Activated CD4-positive, alpha-beta T cell treated with anti-CD3 and anti-CD28 coated beads for 36 hours (primary cell): ENCODE measurements at regions not wholly inside any gene's neighbourhood (a gene's known extent, or its start where the extent isn't known, plus 50 kb on each side); places are given as distances from the start of the nearest gene placed in this dataset.
"Not testable (repeated sequence)": the region's sequence is repeated elsewhere in the genome, so short reads cannot be mapped to it uniquely, and the experiment has no call there.

ENCODE experiments used
- ATAC-seq: fragments of 200-7000 bp; cut with Tn5 transposase; one replicate; pipeline ENCODE4 v1.10.0; 2021; ENCODE audit warnings: mild to moderate bottlenecking, moderate library complexity
- CTCF ChIA-PET: fragments of 350-600 bp; sonication (Branson Sonifier 250); formaldehyde crosslinking; loops from one replicate; lab custom pipeline; 2021; ENCODE audit warnings: antibody characterized with exemption; lab: Charles Lee
- POLR2A ChIA-PET: fragments of 350-600 bp; sonication (Branson Sonifier 250); formaldehyde crosslinking; loops from one replicate; lab custom pipeline; 2021; ENCODE audit warnings: antibody characterized with exemption, inconsistent platforms; lab: Charles Lee
- DNase-seq: peaks from one replicate; pipeline ENCODE4 v3.0.0-alpha.2; 2020
- H3K27ac Mint-ChIP-seq: one replicate; pipeline ENCODE4 v1.8.0; 2021; ENCODE audit warnings: mixed read lengths
- H3K27me3 Mint-ChIP-seq: one replicate; pipeline ENCODE4 v1.8.0; 2021; ENCODE audit warnings: mixed read lengths
- H3K36me3 Mint-ChIP-seq: one replicate; pipeline ENCODE4 v1.8.0; 2021; ENCODE audit warnings: low read depth, mixed read lengths
- H3K4me1 Mint-ChIP-seq: one replicate; pipeline ENCODE4 v1.8.0; 2021; ENCODE audit warnings: mixed read lengths
- H3K4me3 Mint-ChIP-seq: one replicate; pipeline ENCODE4 v1.8.0; 2021; ENCODE audit warnings: mild to moderate bottlenecking, moderate library complexity, mixed read lengths
- H3K9me3 Mint-ChIP-seq: one replicate; pipeline ENCODE4 v1.8.0; 2021; ENCODE audit warnings: low read depth, mixed read lengths
- intact Hi-C, 2 experiments: fragments of 100-400 bp; cut with DNase I in 1 of 2; cut with micrococcal nuclease in 1 of 2; formaldehyde crosslinking; loops; one replicate each; pipeline versions ENCODE4 v1.14.2 to v1.15.1; 2022 to 2024; cut with DNase I, micrococcal nuclease

GRCh38 chr10:29725927-29726326 lies 91.2 kb upstream of the SVIL start:
- H3K27ac Mint-ChIP-seq, H3K27me3 Mint-ChIP-seq, H3K4me3 Mint-ChIP-seq, DNase-seq, intact Hi-C loops, H3K9me3 Mint-ChIP-seq, ATAC-seq: not testable (repeated sequence)
- POLR2A ChIA-PET: interaction anchor here (0.6 to 1.3 kb wide), 2 partner anchors 23 to 158 kb away, joined by 3 to 4 read pairs; no protein-coding TSS in a partner anchor
- peaks cover 13% of the 10 kb centered on the region for H3K36me3 Mint-ChIP-seq
- peaks cover 46% of the 10 kb centered on the region for H3K4me1 Mint-ChIP-seq
- CTCF ChIA-PET: interaction anchor here (2.9 kb wide), 1 partner anchor 9 kb away, joined by 11 read pairs; no protein-coding TSS in a partner anchor

- DNase-seq (no peak), ATAC-seq (no peak)
- Mint-ChIP-seq H3K4me3 (no peak overlapping the region), H3K36me3 (peaks cover 14% of the 10 kb centered on the region), H3K9me3 (peaks cover 6% of the 10 kb centered on the region), H3K4me1 (peaks cover 42% of the 10 kb centered on the region), H3K27me3 (no peaks in the 10 kb centered on the region), H3K27ac (no peak overlapping the region)
- intact Hi-C loops: no loop called here
- POLR2A ChIA-PET: interaction anchor here (0.6 to 1.3 kb wide), 3 partner anchors 23 to 711 kb away, joined by 3 to 4 read pairs (median 4); no protein-coding TSS in a partner anchor
- CTCF ChIA-PET: interaction anchor here (2.9 kb wide), 1 partner anchor 10 kb away, joined by 11 read pairs; no protein-coding TSS in a partner anchor
Measured at GRCh38 chr10:29725133-29725720, 90.5 kb upstream of the SVIL start.

GRCh38 chr10:29723726-29724125 lies 89.0 kb upstream of the SVIL start:
- ChIA-PET CTCF (no interaction called here), POLR2A (interaction anchor here (0.6 kb wide), 2 partner anchors 35 to 43 kb away, joined by 4 to 5 read pairs; no protein-coding TSS in a partner anchor)
- no peak overlapping the region for H3K4me3 Mint-ChIP-seq
- intact Hi-C loops: loop anchor here in 1 of 2 experiments (5.0 kb wide), 1 partner anchor 36 kb away; no protein-coding TSS in a partner anchor
- no peaks in the 10 kb centered on the region for H3K27me3 Mint-ChIP-seq
- H3K36me3 Mint-ChIP-seq: peaks cover 20% of the 10 kb centered on the region
- peaks cover 34% of the 10 kb centered on the region for H3K4me1 Mint-ChIP-seq
- DNase-seq (no peak), ATAC-seq (no peak)
- peaks cover 14% of the 10 kb centered on the region for H3K9me3 Mint-ChIP-seq
- H3K27ac Mint-ChIP-seq: no peak overlapping the region

DNA sequence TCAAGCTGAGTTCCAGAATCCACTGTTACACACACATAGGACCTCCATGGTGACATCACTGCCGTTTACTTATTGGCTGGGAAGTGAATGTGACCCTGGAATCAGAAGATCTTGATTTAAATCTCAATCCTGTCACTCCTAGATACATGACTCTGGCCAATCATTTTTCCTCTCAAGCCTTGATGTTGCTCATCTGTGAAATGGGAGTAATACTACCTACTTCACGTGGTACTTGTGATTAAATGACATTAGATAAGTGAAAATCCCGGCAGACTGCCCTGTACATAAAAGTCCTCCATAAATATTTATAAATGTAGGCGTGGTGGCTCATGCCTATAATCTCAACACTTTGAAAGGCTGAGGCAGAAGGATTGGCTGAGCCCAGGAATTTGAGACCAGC lies 88.0 kb upstream of the SVIL start:
- H3K4me1 Mint-ChIP-seq: peaks cover 25% of the 10 kb centered on the region
- peaks cover 17% of the 10 kb centered on the region for H3K9me3 Mint-ChIP-seq
- intact Hi-C loops: loop anchor here in 1 of 2 experiments (5.0 kb wide), 1 partner anchor 35 kb away; no protein-coding TSS in a partner anchor
- H3K27me3 Mint-ChIP-seq: no peaks in the 10 kb centered on the region
- H3K4me3 Mint-ChIP-seq: no peak overlapping the region
- CTCF ChIA-PET: no interaction called here
- ATAC-seq (no peak), DNase-seq (no peak)
- POLR2A ChIA-PET: no interaction called here
- H3K36me3 Mint-ChIP-seq: peaks cover 23% of the 10 kb centered on the region
- no peak overlapping the region for H3K27ac Mint-ChIP-seq

DNA sequence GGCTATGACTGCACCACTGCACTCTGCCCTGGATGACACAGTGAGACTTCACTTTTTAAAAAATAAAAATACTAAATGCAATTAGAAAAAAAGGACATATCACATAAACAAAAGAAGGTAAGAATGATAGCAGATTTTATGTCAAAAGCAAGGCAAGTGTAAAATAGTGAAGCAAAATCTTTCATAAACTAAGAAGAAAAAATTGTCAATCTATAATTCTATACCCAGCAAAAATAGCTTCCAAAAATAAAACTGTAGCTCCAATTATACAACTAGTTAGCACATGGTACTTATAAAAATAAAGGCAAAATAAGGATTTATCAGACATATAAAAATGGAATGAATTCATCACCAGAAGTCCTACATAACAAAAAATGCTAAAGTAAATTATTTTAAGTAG lies 85.4 kb upstream of the SVIL start:
- H3K36me3 Mint-ChIP-seq: peaks cover 28% of the 10 kb centered on the region
- POLR2A ChIA-PET: no interaction called here
- peaks cover 17% of the 10 kb centered on the region for H3K9me3 Mint-ChIP-seq
- no peaks in the 10 kb centered on the region for H3K27me3 Mint-ChIP-seq
- H3K27ac Mint-ChIP-seq: no peak overlapping the region
- no peak overlapping the region for H3K4me3 Mint-ChIP-seq
- CTCF ChIA-PET: interaction anchor here (0.8 to 0.9 kb wide), 2 partner anchors 8 to 13 kb away, joined by 3 read pairs; no protein-coding TSS in a partner anchor
- peaks cover 28% of the 10 kb centered on the region for H3K4me1 Mint-ChIP-seq
- DNase-seq (no peak), ATAC-seq (no peak)
- intact Hi-C loops: loop anchor here in 1 of 2 experiments (5.0 kb wide), 1 partner anchor 33 kb away; no protein-coding TSS in a partner anchor

- POLR2A ChIA-PET: no interaction called here
- ATAC-seq: no peak
- Mint-ChIP-seq H3K4me3 (no peak overlapping the region), H3K4me1 (peaks cover 28% of the 10 kb centered on the region), H3K27me3 (no peaks in the 10 kb centered on the region), H3K27ac (no peak overlapping the region), H3K36me3 (peaks cover 28% of the 10 kb centered on the region), H3K9me3 (peaks cover 17% of the 10 kb centered on the region)
- intact Hi-C loops: no loop called here
- CTCF ChIA-PET: interaction anchor here (0.9 to 1.2 kb wide), 2 partner anchors 13 to 14 kb away, joined by 3 read pairs; no protein-coding TSS in a partner anchor
- no peak for DNase-seq
Measured at GRCh38 chr10:29719281-29719675, 84.5 kb upstream of the SVIL start.

DNA sequence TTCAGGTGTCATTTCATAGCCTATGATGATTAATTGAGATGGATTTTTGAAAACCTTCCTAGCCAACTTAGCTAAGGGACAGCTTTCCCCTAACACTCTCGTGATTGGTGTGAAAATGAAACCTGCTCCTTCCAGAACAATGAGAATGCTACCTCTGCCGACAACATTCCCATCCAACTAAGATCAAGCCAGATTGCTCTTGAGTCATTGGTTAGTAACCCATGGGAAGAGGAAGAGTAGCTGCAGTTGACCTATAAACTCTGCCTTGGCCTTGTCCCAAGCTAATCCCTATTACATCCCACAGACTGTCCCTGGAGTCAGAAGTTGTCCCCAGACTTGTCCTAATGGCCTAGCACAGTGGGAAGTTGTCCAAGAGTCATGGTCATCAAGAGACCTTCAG lies 80.5 kb upstream of the SVIL start:
- H3K9me3 Mint-ChIP-seq: peaks cover 11% of the 10 kb centered on the region
- H3K36me3 Mint-ChIP-seq: peaks cover 27% of the 10 kb centered on the region
- DNase-seq: no peak
- H3K27ac Mint-ChIP-seq: no peak overlapping the region
- H3K4me3 Mint-ChIP-seq: no peak overlapping the region
- peaks cover 31% of the 10 kb centered on the region for H3K4me1 Mint-ChIP-seq
- intact Hi-C loops: no loop called here
- ATAC-seq: no peak
- CTCF ChIA-PET: no interaction called here
- no peaks in the 10 kb centered on the region for H3K27me3 Mint-ChIP-seq
- POLR2A ChIA-PET: no interaction called here

GRCh38 chr10:29714096-29714874 lies 79.5 kb upstream of the SVIL start:
- H3K4me3 Mint-ChIP-seq: no peak overlapping the region
- DNase-seq: peak; percentile 17
- no peaks in the 10 kb centered on the region for H3K27me3 Mint-ChIP-seq
- peaks cover 6% of the 10 kb centered on the region for H3K9me3 Mint-ChIP-seq
- H3K36me3 Mint-ChIP-seq: peaks cover 19% of the 10 kb centered on the region
- H3K4me1 Mint-ChIP-seq: peaks cover 31% of the 10 kb centered on the region
- CTCF ChIA-PET: interaction anchor here (0.7 kb wide), 1 partner anchor 22 kb away, joined by 3 read pairs; no protein-coding TSS in a partner anchor
- peak; percentile 86 for ATAC-seq
- POLR2A ChIA-PET: no interaction called here
- intact Hi-C loops: no loop called here
- peak overlapping the region; percentile 9 for H3K27ac Mint-ChIP-seq

DNA sequence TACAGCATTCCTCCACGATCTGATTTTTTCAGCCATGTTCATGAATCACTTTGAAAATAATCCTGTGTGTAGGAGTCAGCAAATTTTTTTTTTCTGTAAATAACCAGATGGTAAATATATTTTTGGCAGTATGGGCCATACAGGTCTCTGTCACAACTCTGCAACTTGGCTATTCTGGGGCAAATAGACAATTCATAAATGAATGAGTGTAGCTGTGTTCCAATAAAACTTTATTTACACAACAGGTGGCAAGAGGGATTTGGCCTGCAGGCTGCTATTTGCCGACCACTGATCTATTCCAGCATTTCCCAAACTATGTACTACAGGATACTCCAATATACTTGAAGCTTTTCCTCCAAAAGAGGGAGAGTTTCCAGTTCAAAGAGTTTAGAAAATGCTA lies 78.7 kb upstream of the SVIL start:
- H3K9me3 Mint-ChIP-seq: peaks cover 2% of the 10 kb centered on the region
- H3K36me3 Mint-ChIP-seq: peaks cover 16% of the 10 kb centered on the region
- ATAC-seq (no peak), DNase-seq (no peak)
- no peaks in the 10 kb centered on the region for H3K27me3 Mint-ChIP-seq
- H3K4me1 Mint-ChIP-seq: peaks cover 31% of the 10 kb centered on the region
- ChIA-PET POLR2A (no interaction called here), CTCF (interaction anchor here (1.2 kb wide), 1 partner anchor 20 kb away, joined by 3 read pairs; no protein-coding TSS in a partner anchor)
- no peak overlapping the region for H3K27ac Mint-ChIP-seq
- intact Hi-C loops: no loop called here
- no peak overlapping the region for H3K4me3 Mint-ChIP-seq

GRCh38 chr10:29712108-29712507 lies 77.3 kb upstream of the SVIL start:
- no peak for DNase-seq
- Mint-ChIP-seq H3K4me1 (peaks cover 32% of the 10 kb centered on the region), H3K4me3 (no peak overlapping the region), H3K36me3 (peaks cover 13% of the 10 kb centered on the region), H3K9me3 (no peaks in the 10 kb centered on the region), H3K27me3 (no peaks in the 10 kb centered on the region), H3K27ac (no peak overlapping the region)
- CTCF ChIA-PET: interaction anchor here (0.5 to 0.7 kb wide), 2 partner anchors 18 to 175 kb away, joined by 3 to 5 read pairs; no protein-coding TSS in a partner anchor
- intact Hi-C loops: no loop called here
- no peak for ATAC-seq
- POLR2A ChIA-PET: no interaction called here

GRCh38 chr10:29710128-29710527 lies 75.4 kb upstream of the SVIL start:
- intact Hi-C loops: no loop called here
- H3K27me3 Mint-ChIP-seq: no peaks in the 10 kb centered on the region
- POLR2A ChIA-PET: no interaction called here
- DNase-seq (no peak), ATAC-seq (no peak)
- no peak overlapping the region for H3K27ac Mint-ChIP-seq
- H3K4me3 Mint-ChIP-seq: no peak overlapping the region
- CTCF ChIA-PET: no interaction called here
- H3K4me1 Mint-ChIP-seq: peaks cover 30% of the 10 kb centered on the region
- H3K36me3 Mint-ChIP-seq: peaks cover 10% of the 10 kb centered on the region
- H3K9me3 Mint-ChIP-seq: peaks cover 5% of the 10 kb centered on the region
